ENCODE measurements at regions not wholly inside any gene's neighbourhood (a gene's known extent, or its start where the extent isn't known, plus 50 kb on each side); places are given as distances from the start of the nearest gene placed in this dataset.

DNA sequence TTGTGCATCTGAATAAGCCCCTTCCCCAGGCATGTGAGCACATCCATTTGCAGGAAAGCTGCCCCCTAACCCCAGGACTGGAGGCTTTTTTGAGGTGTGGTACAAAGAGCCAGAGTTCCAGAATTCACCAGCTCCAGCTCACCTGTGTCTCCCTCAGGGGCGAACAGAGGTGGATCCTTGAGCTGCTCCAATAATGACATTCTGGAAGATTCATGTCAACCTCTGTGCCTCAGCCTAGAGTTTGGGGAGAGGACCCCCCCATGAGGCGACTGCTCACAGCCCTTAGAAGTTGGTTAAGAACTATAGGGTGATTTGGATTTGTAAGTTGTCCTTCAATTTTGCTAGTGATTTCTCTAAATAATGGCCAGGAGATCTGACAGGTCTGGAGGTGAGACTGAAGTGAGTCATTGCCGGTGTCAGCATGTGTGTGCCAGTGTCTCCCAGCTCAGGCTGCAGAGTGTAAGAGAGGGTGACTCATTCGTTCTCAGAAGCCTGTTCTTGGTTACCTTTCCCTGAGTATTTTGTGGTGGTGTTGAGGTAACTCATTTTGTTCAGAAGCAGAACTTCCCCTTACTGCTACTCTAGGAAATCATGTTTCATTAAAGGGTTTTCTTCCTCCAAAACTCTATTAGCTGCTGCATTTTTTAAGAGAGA lies 136.9 kb upstream of the TOPAZ1 start:
- H3K4me1 ChIP-seq (ENCODE audit: control insufficient read depth, insufficient read depth, low read length): peaks cover 20% of the 10 kb centered on the region
- ChIA-PET RAD21 (ENCODE audit: unreplicated experiment) (interaction anchor here (0.6 to 3.3 kb wide), 10 partner anchors 46 to 355 kb away, joined by 3 to 13 read pairs (median 4); no protein-coding TSS in a partner anchor), CTCF (interaction anchor here (0.9 to 2.0 kb wide), 8 partner anchors 9 to 225 kb away, joined by 3 to 8 read pairs (median 3); no protein-coding TSS in a partner anchor), SMC1A (ENCODE audit: uncharacterized antibody, unreplicated experiment) (interaction anchor here (0.7 to 2.0 kb wide), 11 partner anchors 9 to 157 kb away, joined by 3 to 10 read pairs (median 4); no protein-coding TSS in a partner anchor), POLR2A (interaction anchor here (1.3 to 1.5 kb wide), 2 partner anchors 46 to 104 kb away, joined by 4 read pairs; no protein-coding TSS in a partner anchor)
- H3K9me3 ChIP-seq (replicated peaks; ENCODE audit: control insufficient read depth, insufficient read depth, low read length): no peaks in the 10 kb centered on the region
- no TSS peak for BruUV-seq (replicated peaks)
- no peaks in the 10 kb centered on the region; a peak in 1 of 4 replicates for H3K27me3 ChIP-seq (replicated peaks in 1 of 2; ENCODE audit: control insufficient read depth in 2 of 2, insufficient read depth in 2 of 2, low read length in 1 of 2)
- no peaks in the 10 kb centered on the region; the same call in 1 of the 2 replicates for H3K79me2 ChIP-seq (ENCODE audit: control insufficient read depth, insufficient read depth, low read length)
- no peak overlapping the region for H3K4me3 ChIP-seq
- no peak overlapping the region for H2AFZ ChIP-seq (ENCODE audit: control insufficient read depth, low read depth, low read length)
- H3K9ac ChIP-seq (ENCODE audit: control insufficient read depth, insufficient read depth, low read length): no peak overlapping the region; the same call in 1 of the 2 replicates
- peak overlapping the region; percentile 58; the same call in 1 of the 2 replicates for H3K27ac ChIP-seq (ENCODE audit: control insufficient read depth, insufficient read depth)
- 0 out of 2 replicates have a peak, but pooled peaks cover 3% of the 10 kb centered on the region for H4K20me1 ChIP-seq (ENCODE audit: control insufficient read depth, insufficient read depth)
- intact Hi-C loops (cut with micrococcal nuclease; ENCODE audit: unreplicated experiment) (loop anchor here (2.0 kb wide), 1 partner anchor 58 kb away; no protein-coding TSS in a partner anchor), in situ Hi-C loops (cut with MboI) (no loop called here)
- H3K4me2 ChIP-seq (ENCODE audit: control insufficient read depth, insufficient read depth): peak overlapping the region; percentile 30; the same call in 1 of the 2 replicates
- ATAC-seq (peak; percentile 99), DNase-seq (ENCODE audit: low read depth, low spot score) (peak; percentile 81), FAIRE-seq (peak; percentile 89)
- H3K36me3 ChIP-seq (ENCODE audit: control insufficient read depth in 2 of 2, insufficient read depth in 2 of 2, low read length in 1 of 2): no peaks in the 10 kb centered on the region; a peak in 2 of 4 replicates
- 8% methylated on average over 4 of the region's 4 CpGs for WGBS (ENCODE audit: insufficient coverage, insufficient replicate concordance, low lambda C conversion rate, missing lambda C conversion rate)
- TF ChIP-seq ZBED1 (IDR thresholded peaks at IDR 0.05; ENCODE audit: borderline replicate concordance) (no peak), ZNF24 (IDR thresholded peaks at IDR 0.05) (peak; percentile 75), BACH1 (IDR thresholded peaks at IDR 0.05; ENCODE audit: borderline replicate concordance) (0 out of 2 replicates have a peak, but pooled peaks have one; percentile 15), POU2F2 (IDR thresholded peaks at IDR 0.05; ENCODE audit: borderline replicate concordance, low read depth, low read length) (no peak), RUNX3 (IDR thresholded peaks at IDR 0.05; ENCODE audit: low read length) (peak; percentile 79), ZNF384 (IDR thresholded peaks at IDR 0.05; ENCODE audit: borderline replicate concordance, low read depth, low read length) (no peak), RAD51 (IDR thresholded peaks at IDR 0.05) (no peak), ZSCAN29 (IDR thresholded peaks at IDR 0.05) (no peak), IRF4 (IDR thresholded peaks at IDR 0.05; ENCODE audit: low read depth, low read length) (peak; percentile 60; the same call in 1 of the 2 replicates), EED (IDR thresholded peaks at IDR 0.05; ENCODE audit: low read depth) (peak; percentile 36; the same call in 1 of the 2 replicates), CBFB (IDR thresholded peaks at IDR 0.05; ENCODE audit: low read depth) (0 out of 2 replicates have a peak, but pooled peaks have one; percentile 32), NBN (IDR thresholded peaks at IDR 0.05) (0 out of 2 replicates have a peak, but pooled peaks have one; percentile 30), IKZF1 (conservative IDR thresholded peaks at IDR 0.05) (peak; percentile 42; the same call in 1 of the 2 replicates), IKZF2 (IDR thresholded peaks at IDR 0.05) (peak; percentile 72 to 75)
- TF ChIP-seq, protein P1, sequence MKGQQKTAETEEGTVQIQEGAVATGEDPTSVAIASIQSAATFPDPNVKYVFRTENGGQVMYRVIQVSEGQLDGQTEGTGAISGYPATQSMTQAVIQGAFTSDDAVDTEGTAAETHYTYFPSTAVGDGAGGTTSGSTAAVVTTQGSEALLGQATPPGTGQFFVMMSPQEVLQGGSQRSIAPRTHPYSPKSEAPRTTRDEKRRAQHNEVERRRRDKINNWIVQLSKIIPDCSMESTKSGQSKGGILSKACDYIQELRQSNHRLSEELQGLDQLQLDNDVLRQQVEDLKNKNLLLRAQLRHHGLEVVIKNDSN (IDR thresholded peaks at IDR 0.05; ENCODE audit: borderline replicate concordance, extremely low read length, insufficient read depth, low read depth, low read length): no peak
- TF ChIP-seq, protein P2, sequence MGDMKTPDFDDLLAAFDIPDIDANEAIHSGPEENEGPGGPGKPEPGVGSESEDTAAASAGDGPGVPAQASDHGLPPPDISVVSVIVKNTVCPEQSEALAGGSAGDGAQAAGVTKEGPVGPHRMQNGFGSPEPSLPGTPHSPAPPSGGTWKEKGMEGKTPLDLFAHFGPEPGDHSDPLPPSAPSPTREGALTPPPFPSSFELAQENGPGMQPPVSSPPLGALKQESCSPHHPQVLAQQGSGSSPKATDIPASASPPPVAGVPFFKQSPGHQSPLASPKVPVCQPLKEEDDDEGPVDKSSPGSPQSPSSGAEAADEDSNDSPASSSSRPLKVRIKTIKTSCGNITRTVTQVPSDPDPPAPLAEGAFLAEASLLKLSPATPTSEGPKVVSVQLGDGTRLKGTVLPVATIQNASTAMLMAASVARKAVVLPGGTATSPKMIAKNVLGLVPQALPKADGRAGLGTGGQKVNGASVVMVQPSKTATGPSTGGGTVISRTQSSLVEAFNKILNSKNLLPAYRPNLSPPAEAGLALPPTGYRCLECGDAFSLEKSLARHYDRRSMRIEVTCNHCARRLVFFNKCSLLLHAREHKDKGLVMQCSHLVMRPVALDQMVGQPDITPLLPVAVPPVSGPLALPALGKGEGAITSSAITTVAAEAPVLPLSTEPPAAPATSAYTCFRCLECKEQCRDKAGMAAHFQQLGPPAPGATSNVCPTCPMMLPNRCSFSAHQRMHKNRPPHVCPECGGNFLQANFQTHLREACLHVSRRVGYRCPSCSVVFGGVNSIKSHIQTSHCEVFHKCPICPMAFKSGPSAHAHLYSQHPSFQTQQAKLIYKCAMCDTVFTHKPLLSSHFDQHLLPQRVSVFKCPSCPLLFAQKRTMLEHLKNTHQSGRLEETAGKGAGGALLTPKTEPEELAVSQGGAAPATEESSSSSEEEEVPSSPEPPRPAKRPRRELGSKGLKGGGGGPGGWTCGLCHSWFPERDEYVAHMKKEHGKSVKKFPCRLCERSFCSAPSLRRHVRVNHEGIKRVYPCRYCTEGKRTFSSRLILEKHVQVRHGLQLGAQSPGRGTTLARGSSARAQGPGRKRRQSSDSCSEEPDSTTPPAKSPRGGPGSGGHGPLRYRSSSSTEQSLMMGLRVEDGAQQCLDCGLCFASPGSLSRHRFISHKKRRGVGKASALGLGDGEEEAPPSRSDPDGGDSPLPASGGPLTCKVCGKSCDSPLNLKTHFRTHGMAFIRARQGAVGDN (IDR thresholded peaks at IDR 0.05): no peak
- TF ChIP-seq, protein P3, sequence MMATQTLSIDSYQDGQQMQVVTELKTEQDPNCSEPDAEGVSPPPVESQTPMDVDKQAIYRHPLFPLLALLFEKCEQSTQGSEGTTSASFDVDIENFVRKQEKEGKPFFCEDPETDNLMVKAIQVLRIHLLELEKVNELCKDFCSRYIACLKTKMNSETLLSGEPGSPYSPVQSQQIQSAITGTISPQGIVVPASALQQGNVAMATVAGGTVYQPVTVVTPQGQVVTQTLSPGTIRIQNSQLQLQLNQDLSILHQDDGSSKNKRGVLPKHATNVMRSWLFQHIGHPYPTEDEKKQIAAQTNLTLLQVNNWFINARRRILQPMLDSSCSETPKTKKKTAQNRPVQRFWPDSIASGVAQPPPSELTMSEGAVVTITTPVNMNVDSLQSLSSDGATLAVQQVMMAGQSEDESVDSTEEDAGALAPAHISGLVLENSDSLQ (IDR thresholded peaks at IDR 0.05): peak; percentile 64
